ENCODE measurements at regions not wholly inside any gene's neighbourhood (a gene's known extent, or its start where the extent isn't known, plus 50 kb on each side); places are given as distances from the start of the nearest gene placed in this dataset.
A peak's percentile ranks its signal among the peaks of the same experiment; 100 is the strongest.
"Not testable (repeated sequence)": the region's sequence is repeated elsewhere in the genome, so short reads cannot be mapped to it uniquely, and the experiment has no call there.

- no peak for DNase-seq
Observed at GRCh38 chr15:96180087-96180748, 150.3 kb upstream of the NR2F2 start.

- no peak for DNase-seq
Observed at GRCh38 chr15:96181217-96181616, 149.3 kb upstream of the NR2F2 start.

GRCh38 chr15:96181873-96182301 is 148.6 kb upstream of the NR2F2 start:
- DNase-seq: no peak

- no peak for DNase-seq
Observed at GRCh38 chr15:96182736-96183513, 147.6 kb upstream of the NR2F2 start.

- no peak for DNase-seq
Observed at GRCh38 chr15:96183514-96183850, 147.0 kb upstream of the NR2F2 start.

GRCh38 chr15:96183867-96184266 is 146.6 kb upstream of the NR2F2 start:
- DNase-seq: no peak

- DNase-seq: no peak
Observed at GRCh38 chr15:96184297-96184696, 146.2 kb upstream of the NR2F2 start.

- DNase-seq: no peak
Observed at GRCh38 chr15:96186105-96186504, 144.4 kb upstream of the NR2F2 start.

GRCh38 chr15:96187341-96188305 is 142.9 kb upstream of the NR2F2 start:
- DNase-seq: no peak

- DNase-seq: no peak
Observed at GRCh38 chr15:96197721-96198120, 132.8 kb upstream of the NR2F2 start.

GRCh38 chr15:96199111-96199510 is 131.4 kb upstream of the NR2F2 start:
- DNase-seq: no peak

GRCh38 chr15:96200357-96200967 is 130.0 kb upstream of the NR2F2 start:
- DNase-seq: peak; percentile 76

- DNase-seq: no peak
Observed at GRCh38 chr15:96201696-96202095, 128.8 kb upstream of the NR2F2 start.

GRCh38 chr15:96205588-96205987 is 124.9 kb upstream of the NR2F2 start:
- not testable (repeated sequence) for DNase-seq

GRCh38 chr15:96207377-96208006 is 123.0 kb upstream of the NR2F2 start:
- DNase-seq: no peak

GRCh38 chr15:96209285-96209735 is 121.2 kb upstream of the NR2F2 start:
- peak; percentile 72 for DNase-seq

- no peak for DNase-seq
Observed at GRCh38 chr15:96213045-96213444, 117.5 kb upstream of the NR2F2 start.

- DNase-seq: no peak
Observed at GRCh38 chr15:96213896-96214295, 116.6 kb upstream of the NR2F2 start.

GRCh38 chr15:96216481-96216880 is 114.0 kb upstream of the NR2F2 start:
- DNase-seq: not testable (repeated sequence)

GRCh38 chr15:96217983-96218382 is 112.5 kb upstream of the NR2F2 start:
- DNase-seq: no peak

- DNase-seq: no peak
Observed at GRCh38 chr15:96218623-96219455, 111.7 kb upstream of the NR2F2 start.
